Activated CD4-positive, CD25-positive, alpha-beta regulatory T cell (primary cell): ENCODE measurements at regions not wholly inside any gene's neighbourhood (a gene's known extent, or its start where the extent isn't known, plus 50 kb on each side); places are given as distances from the start of the nearest gene placed in this dataset.
"Not testable (repeated sequence)": the region's sequence is repeated elsewhere in the genome, so short reads cannot be mapped to it uniquely, and the experiment has no call there.

ENCODE experiments used
- DNase-seq, 4 experiments: peaks; one replicate each; lab custom pipeline; 2025; lab: John Stamatoyannopoulos, UW

DNA sequence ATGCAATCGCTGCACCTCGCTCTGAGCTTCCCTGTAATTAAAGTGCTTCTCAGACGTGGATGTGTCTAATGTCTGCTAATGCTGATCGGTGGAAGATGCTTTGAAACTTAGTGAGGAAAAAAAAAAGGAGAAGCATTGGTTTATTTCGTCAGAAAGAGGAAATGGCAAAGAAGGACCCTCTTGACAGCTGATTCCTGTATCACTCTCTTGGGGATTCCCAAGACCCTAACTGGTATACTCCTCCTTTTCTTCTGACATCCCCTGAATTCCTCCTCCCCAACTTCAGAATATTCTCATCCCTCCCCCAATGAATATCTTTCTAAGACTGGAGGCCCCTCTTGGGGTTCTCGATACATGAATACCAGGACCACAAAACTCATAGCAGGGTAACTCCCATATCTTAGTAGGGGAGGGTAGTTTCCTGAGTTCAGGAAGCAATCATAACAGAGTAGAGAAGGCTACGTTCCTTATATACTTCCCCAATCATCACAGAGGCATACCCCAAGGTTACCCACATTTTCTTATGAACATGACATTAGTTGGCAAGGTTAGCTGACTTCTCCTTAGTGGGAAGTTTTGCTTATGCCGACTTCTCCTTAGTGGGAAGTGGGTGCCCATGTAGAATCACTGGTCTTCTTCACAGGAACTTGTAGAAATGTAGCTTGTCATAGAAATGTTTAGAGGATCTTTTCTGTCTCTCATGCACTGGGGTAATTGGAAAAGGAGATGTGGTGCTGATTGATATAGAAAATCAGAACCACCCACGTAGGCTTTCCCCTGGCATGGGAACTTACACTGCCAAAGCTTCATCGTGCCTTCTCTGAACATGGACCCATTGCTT, 63.8 kb upstream of the ATXN1 start:
- no peak for DNase-seq

DNA sequence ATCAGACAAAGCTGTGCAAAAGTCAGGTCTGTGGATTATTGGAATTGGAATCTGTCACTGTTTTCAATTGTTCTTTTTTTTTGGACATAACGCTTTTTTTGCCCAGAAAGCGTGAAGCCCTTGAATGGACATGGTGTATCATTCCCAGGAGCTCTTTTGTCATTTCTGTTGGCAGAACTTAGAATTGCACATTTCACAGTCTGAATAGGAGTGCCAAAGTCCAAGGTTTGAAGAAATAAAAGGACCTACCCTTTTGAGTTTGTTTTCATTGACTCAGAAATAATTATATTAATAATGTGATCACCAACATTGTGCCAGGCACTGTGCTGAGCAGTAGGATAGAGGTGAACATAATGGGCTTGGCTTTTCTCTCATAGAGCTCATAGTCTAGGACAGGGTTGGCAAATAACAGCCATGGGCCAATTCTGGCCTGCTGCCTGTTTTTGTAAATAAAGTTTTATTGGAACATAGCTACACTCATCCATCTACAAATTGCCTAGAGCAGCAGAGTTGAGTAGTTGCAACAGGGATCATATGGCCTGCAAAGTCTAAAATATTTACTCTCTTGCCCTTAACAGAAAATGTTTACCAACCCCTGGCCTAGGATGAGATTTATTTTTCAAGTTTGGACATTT, 62.6 kb upstream of the ATXN1 start:
- no peak for DNase-seq

DNA sequence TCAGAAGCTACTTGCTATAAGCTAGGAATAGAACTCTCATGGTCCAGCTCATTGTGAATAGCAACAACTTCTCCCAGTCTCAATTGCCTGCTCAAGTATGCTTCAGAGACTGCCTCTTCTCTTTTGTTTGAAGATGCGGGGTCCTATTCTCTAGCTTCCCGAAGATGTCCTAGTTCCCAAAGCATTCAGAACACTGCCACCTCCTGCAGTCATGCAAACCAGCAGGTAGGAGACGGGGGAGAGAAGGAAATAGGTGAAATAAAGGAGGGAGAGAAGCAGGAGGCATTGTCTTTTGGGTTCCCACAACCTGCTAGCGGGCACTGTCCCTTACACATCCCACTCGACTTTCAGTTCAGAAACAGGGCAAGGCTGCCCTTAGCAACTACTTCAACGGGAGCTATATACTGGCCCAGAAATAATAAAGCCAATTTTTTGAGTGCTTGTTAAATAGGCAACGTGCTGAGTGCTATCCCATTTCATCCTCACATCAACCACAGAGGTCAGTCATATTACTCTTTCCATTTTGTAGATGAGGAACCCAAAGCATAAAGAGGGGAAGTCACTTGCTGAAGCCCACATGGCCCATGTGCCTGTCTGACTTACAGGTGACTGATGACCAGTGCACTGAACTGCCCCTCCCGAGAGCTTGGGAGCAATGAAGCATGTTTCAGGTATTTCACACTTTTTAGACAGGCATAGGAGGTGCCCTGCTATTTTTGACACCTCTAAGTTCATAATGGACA, 61.9 kb upstream of the ATXN1 start:
- no peak for DNase-seq

DNA sequence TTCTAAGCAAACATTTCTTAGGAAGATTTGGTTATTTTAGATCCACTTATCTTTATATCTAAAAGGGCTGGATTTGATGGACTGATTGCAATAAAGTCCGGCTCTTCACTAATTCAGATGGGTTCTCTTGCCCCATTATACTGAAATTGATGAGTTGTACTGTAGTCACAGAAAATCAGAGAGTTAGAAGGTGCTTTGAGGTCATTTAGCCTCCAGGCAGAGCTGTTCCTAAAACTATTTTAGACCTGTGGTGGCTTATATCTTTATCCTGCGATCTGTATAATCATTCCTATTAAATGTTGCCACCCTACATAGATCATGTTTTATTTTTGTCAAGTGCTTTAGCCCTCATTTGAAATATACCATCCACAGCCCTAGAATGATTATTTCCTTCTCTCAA, 61.3 kb upstream of the ATXN1 start:
- DNase-seq = no peak

DNA sequence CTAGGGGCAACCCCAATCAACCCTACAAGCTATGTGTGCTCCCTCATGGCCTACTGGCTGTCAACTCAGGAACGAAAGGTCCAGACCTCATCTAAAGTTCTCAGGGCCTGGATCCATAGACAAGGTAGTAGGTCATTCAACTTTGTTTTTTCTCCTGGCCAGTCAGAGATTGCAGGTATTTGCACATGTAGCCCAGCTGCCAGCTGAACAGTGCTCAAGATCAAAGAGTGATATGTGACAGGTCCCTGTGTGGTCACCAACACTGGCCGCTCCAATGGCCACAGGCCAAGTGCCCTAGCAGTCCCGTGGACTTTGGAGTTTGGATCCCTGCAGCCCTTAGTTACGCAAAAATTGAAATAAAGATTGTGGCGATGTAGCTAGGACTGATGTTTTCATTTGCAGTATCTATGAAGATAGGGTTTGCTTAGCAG, 60.6 kb upstream of the ATXN1 start:
- no peak for DNase-seq

DNA sequence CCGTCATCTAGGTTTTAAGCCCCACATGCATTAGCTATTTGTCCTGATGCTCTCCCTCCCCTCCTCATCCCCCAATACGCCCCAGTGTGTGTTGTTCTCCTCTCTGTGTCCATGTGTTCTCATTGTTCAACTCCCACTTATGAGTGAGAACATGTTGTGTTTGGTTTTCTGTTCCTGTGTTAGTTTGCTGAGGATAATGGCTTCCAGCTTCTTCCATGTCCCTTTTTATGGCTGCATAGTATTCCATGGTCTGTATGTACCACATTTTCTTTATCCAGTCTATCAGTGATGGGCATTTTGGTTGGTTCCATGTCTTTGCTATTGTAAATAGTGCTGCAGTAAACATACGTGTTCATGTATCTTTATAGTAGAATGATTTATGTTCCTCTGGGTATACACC, 59.0 kb upstream of the ATXN1 start:
- DNase-seq = not testable (repeated sequence)

DNA sequence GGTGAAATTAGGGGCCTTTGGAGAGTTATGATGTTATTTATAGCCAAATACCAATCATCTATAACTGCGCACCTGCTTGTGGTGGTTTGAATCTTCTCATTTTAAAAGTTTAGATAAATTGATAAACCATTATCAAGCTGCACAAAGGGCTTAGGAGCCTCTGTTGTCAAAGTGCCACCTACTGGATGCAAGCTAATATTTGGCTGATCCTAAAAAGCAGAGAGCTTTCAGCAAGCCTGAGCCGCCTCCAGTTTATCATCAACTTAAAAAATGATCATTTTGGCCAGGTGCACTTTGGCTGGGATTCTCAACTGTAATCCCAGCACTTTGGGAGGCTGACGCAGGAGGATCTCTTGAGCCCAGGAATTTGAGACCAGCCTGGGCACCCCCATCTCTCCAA, 58.5 kb upstream of the ATXN1 start:
- DNase-seq = no peak

DNA sequence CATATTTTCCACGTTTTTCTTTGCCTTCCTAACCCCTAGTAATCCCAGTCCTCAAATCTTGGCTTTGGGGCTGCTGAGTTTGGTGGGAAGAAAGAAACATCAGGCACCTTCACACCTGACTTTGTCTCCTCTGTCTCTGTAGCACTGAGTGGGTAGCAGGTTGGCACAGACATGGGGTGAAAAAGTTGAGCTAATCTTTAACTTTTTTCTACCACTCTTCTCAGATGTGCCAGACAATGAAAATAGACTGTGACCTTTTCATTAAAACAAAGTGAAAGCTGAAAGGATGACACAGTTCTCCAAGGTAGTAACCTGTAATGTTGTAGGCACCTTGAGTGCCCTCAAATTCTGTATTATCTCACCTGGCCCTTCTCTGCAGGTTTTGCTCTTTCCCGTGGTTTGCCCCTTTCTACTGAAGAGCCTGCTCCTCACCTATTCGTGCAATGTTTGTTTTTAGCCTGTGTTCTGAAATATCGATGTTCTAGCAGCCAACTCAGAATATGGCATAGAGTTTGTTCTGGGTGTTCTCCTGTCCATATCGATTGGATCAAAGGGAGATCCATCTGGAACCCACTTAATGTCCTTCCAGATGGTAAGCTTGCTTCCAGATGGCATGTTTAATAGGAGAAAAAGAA, 57.8 kb upstream of the ATXN1 start:
- no peak for DNase-seq

DNA sequence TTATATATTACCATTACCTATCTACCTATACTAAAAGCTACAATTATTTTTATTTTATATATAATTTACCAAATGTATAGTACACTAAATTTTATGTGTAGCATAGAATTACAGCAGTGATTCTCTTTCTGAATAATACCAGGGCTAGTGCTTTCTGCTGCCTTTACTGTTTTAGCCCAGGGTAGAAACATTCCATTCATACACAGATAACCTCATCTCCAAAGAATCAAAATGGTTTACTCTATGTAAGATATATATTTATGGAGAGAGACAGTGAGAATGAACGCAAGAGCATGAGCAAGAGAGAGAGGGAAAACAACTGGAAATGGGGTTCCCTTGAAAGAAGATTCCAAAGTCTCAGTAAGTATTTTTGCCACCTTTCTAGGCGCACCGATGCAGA, 56.3 kb upstream of the ATXN1 start:
- no peak for DNase-seq

DNA sequence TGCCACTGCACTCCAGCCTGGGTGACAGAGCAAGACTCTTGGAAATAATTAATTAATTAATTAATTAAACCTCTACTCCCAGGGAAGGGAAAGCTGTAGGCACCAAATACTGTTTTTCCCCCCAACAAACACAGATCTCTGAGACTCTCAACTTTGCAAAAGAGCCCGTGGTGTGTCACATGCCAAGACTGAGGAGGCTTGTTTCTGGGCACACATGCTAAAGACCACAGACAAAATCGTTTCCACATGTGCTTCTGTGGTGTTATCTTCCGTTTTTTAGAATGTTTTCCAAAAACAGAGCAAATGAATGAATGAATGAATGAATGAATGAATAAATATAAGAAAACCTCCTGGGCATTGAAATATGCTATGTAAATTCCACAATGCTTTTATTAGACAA, 55.6 kb upstream of the ATXN1 start:
- DNase-seq = no peak

DNA sequence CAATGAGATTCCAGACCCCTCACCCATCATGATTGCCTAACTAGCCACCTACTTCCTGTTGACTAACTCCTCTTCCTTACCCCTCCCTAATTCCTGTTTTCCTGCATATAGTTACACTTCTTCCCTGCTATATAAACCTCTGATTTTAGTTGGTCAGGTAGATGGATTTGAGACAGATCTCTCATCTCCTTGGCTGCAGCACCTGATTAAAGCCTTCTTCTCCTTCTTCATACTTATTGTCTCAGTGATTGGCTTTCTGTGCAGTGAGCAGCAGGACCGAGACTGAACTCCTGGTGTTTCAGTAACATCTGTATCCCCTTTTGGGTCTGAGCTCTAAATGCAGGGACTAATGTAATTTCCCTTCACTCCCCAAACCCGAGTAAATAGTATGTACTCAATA, 51.7 kb upstream of the ATXN1 start:
- DNase-seq = no peak

DNA sequence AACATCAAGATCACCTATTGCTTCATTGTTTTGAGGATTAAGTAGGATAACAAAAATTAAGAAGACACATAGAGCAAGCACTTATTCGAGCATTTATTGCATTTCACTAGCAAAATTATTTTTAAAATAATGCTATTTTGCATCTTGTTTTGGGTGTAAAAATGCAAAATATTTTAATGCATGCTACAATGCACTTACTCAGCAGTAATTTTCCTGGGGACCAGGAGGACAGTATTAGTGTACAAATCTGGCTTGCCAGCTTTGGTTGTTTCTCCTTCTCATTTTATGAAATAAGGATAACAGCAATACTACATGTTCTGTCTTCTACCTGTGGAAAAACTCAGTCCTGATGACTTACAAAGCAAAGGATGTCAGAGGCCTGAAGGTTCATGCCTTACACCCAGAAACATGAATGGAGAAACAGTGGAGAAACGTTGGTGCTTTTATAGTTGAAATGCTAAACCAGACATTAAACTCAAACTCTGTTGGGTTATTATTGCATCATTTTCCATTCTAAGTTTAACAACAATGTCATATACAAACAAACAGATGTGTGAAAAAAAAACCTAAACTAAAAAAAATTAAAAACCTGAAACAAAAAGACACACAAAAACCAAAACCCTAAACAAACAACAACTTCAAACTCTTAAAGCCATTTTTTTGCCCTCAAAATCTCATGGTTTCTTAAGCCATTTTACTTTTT, 50.2 kb upstream of the ATXN1 start:
- DNase-seq = no peak
